OCI-LY1 (cell line): ENCODE measurements at regions not wholly inside any gene's neighbourhood (a gene's known extent, or its start where the extent isn't known, plus 50 kb on each side); places are given as distances from the start of the nearest gene placed in this dataset.

Experiments
- H2AFZ ChIP-seq: fragments of 200-600 bp; sonication (generic), shearing (Covaris generic); 2 replicates; pipeline ENCODE4 v1.6.0; 2014; ENCODE audit warnings: antibody characterized with exemption, mild to moderate bottlenecking, low read length
- H3F3A ChIP-seq: fragments of 200-600 bp; sonication (generic), shearing (Covaris generic); 2 replicates; pipeline ENCODE4 v1.6.0; 2014; ENCODE audit warnings: mild to moderate bottlenecking, antibody characterized with exemption, low read length, moderate library complexity; ENCODE audit not compliant: insufficient read depth
- H3K27ac ChIP-seq: fragments of 200-600 bp; sonication (generic); 2 replicates; pipeline ENCODE4 v1.5.1; 2014; ENCODE audit warnings: low read length, mixed run types, mild to moderate bottlenecking, low read depth; ENCODE audit not compliant: poor library complexity, severe bottlenecking
- H3K27me3 ChIP-seq: fragments of 200-600 bp; sonication (generic); 2 replicates; pipeline ENCODE4 v1.6.0; 2014; ENCODE audit warnings: antibody characterized with exemption, mild to moderate bottlenecking, low read length, moderate library complexity; ENCODE audit not compliant: insufficient read depth
- H3K36me3 ChIP-seq: fragments of 200-600 bp; sonication (generic); 2 replicates; pipeline ENCODE4 v1.6.1; 2014; ENCODE audit warnings: mild to moderate bottlenecking, antibody characterized with exemption, low read length, moderate library complexity, mixed read lengths; ENCODE audit not compliant: insufficient read depth
- H3K4me1 ChIP-seq: fragments of 200-600 bp; sonication (generic); 2 replicates; pipeline ENCODE4 v1.5.1; 2014; ENCODE audit warnings: mild to moderate bottlenecking, low read length, moderate library complexity; ENCODE audit not compliant: insufficient read depth, severe bottlenecking
- H3K4me2 ChIP-seq: fragments of 200-600 bp; sonication (generic), shearing (Covaris generic); 2 replicates; pipeline ENCODE4 v1.6.1; 2014; ENCODE audit warnings: low read length
- H3K4me3 ChIP-seq: fragments of 200-600 bp; sonication (generic); 2 replicates; pipeline ENCODE4 v1.5.1; 2014; ENCODE audit warnings: low read length, low read depth, mild to moderate bottlenecking, mixed read lengths; ENCODE audit not compliant: poor library complexity, severe bottlenecking
- H3K79me2 ChIP-seq: fragments of 200-600 bp; shearing (Covaris generic); 2 replicates; pipeline ENCODE4 v1.6.1; 2016; ENCODE audit warnings: mixed run types, low read length, mixed read lengths; ENCODE audit not compliant: insufficient read depth
- H3K9ac ChIP-seq: fragments of 200-600 bp; sonication (generic), shearing (Covaris generic); 2 replicates; pipeline ENCODE4 v1.6.1; 2014; ENCODE audit warnings: mild to moderate bottlenecking, low read length, mixed read lengths
- H3K9me2 ChIP-seq: fragments of 200-600 bp; sonication (generic), shearing (Covaris generic); 2 replicates; pipeline ENCODE4 v1.6.1; 2014; ENCODE audit warnings: low read depth, mild to moderate bottlenecking, low read length, mixed read lengths
- H3K9me3 ChIP-seq: fragments of 200-600 bp; shearing (Covaris generic); 2 replicates; pipeline ENCODE4 v1.6.1; 2014; ENCODE audit warnings: low read length, mixed read lengths
- H4K20me1 ChIP-seq: fragments of 200-600 bp; sonication (generic), shearing (Covaris generic); 2 replicates; pipeline ENCODE4 v1.6.0; 2016; ENCODE audit warnings: mild to moderate bottlenecking, low read length; ENCODE audit not compliant: insufficient read depth
- EZH2 ChIP-seq: fragments of 200-600 bp; sonication (generic), shearing (Covaris generic); IDR thresholded peaks from 2 replicates; pipeline ENCODE4 v1.8.0; 2017; ENCODE audit warnings: borderline replicate concordance, mixed run types, mild to moderate bottlenecking, antibody characterized with exemption, low read length, moderate library complexity, mixed read lengths
- TF ChIP-seq, protein P1 (sequence below): fragments of 200-600 bp; sonication (generic), shearing (Covaris generic); IDR thresholded peaks from 2 replicates; pipeline ENCODE4 v1.5.1; 2017; ENCODE audit warnings: mild to moderate bottlenecking, antibody characterized with exemption, low read length, moderate library complexity, mixed read lengths

GRCh38 chr12:23350808-23351207 is 598.7 kb downstream of the SOX5 start:
- no peaks in the 10 kb centered on the region for H3K27me3 ChIP-seq
- H3K4me1 ChIP-seq, result no peaks in the 10 kb centered on the region
- no peak overlapping the region for H3K4me2 ChIP-seq
- H3K36me3 ChIP-seq, result no peaks in the 10 kb centered on the region
- H3K27ac ChIP-seq, result no peak overlapping the region
- H3K79me2 ChIP-seq, result no peaks in the 10 kb centered on the region
- H4K20me1 ChIP-seq, result no peaks in the 10 kb centered on the region
- H3K9ac ChIP-seq, result no peak overlapping the region
- TF ChIP-seq, protein P1, sequence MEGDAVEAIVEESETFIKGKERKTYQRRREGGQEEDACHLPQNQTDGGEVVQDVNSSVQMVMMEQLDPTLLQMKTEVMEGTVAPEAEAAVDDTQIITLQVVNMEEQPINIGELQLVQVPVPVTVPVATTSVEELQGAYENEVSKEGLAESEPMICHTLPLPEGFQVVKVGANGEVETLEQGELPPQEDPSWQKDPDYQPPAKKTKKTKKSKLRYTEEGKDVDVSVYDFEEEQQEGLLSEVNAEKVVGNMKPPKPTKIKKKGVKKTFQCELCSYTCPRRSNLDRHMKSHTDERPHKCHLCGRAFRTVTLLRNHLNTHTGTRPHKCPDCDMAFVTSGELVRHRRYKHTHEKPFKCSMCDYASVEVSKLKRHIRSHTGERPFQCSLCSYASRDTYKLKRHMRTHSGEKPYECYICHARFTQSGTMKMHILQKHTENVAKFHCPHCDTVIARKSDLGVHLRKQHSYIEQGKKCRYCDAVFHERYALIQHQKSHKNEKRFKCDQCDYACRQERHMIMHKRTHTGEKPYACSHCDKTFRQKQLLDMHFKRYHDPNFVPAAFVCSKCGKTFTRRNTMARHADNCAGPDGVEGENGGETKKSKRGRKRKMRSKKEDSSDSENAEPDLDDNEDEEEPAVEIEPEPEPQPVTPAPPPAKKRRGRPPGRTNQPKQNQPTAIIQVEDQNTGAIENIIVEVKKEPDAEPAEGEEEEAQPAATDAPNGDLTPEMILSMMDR, result no peak
- no peak for TF ChIP-seq EZH2
- no peak overlapping the region for H3K4me3 ChIP-seq
- no peaks in the 10 kb centered on the region for H3K9me3 ChIP-seq
- H2AFZ ChIP-seq, result no peak overlapping the region
- no peaks in the 10 kb centered on the region for H3K9me2 ChIP-seq
- no peaks in the 10 kb centered on the region for H3F3A ChIP-seq

- no peaks in the 10 kb centered on the region for H3K27me3 ChIP-seq
- H3F3A ChIP-seq, result no peaks in the 10 kb centered on the region
- TF ChIP-seq EZH2, result no peak
- TF ChIP-seq, protein P1, result no peak
- H3K36me3 ChIP-seq, result no peaks in the 10 kb centered on the region
- no peaks in the 10 kb centered on the region for H4K20me1 ChIP-seq
- H2AFZ ChIP-seq, result no peak overlapping the region
- H3K79me2 ChIP-seq, result no peaks in the 10 kb centered on the region
- H3K9me3 ChIP-seq, result no peaks in the 10 kb centered on the region
- H3K4me3 ChIP-seq, result no peak overlapping the region
- H3K4me2 ChIP-seq, result no peak overlapping the region
- H3K27ac ChIP-seq, result no peak overlapping the region
- H3K9ac ChIP-seq, result no peak overlapping the region
- H3K9me2 ChIP-seq, result no peaks in the 10 kb centered on the region
- H3K4me1 ChIP-seq, result no peaks in the 10 kb centered on the region
Observed at GRCh38 chr12:23352670-23353069, 596.8 kb downstream of the SOX5 start.

- Histone ChIP-seq H3K36me3 (no peaks in the 10 kb centered on the region), H3K79me2 (no peaks in the 10 kb centered on the region), H4K20me1 (no peaks in the 10 kb centered on the region), H3K4me3 (no peak overlapping the region), H2AFZ (no peak overlapping the region), H3K27ac (no peak overlapping the region), H3K9ac (no peak overlapping the region), H3K4me2 (no peak overlapping the region), H3K9me3 (no peaks in the 10 kb centered on the region), H3K9me2 (no peaks in the 10 kb centered on the region), H3K27me3 (no peaks in the 10 kb centered on the region), H3F3A (no peaks in the 10 kb centered on the region), H3K4me1 (no peaks in the 10 kb centered on the region)
- TF ChIP-seq EZH2, result no peak
Observed at GRCh38 chr12:23354800-23355199, 594.7 kb downstream of the SOX5 start.

GRCh38 chr12:23356440-23356839 is 593.0 kb downstream of the SOX5 start:
- Histone ChIP-seq H3K27me3 (no peaks in the 10 kb centered on the region), H3K27ac (no peak overlapping the region), H3K9ac (no peak overlapping the region), H3K4me3 (no peak overlapping the region), H3K4me2 (no peak overlapping the region), H2AFZ (no peak overlapping the region), H3K4me1 (no peaks in the 10 kb centered on the region), H3K79me2 (no peaks in the 10 kb centered on the region), H3K36me3 (no peaks in the 10 kb centered on the region), H3F3A (no peaks in the 10 kb centered on the region), H3K9me3 (no peaks in the 10 kb centered on the region), H4K20me1 (no peaks in the 10 kb centered on the region), H3K9me2 (no peaks in the 10 kb centered on the region)
- no peak for TF ChIP-seq EZH2
- TF ChIP-seq, protein P1, result no peak
